ENCODE measurements at regions not wholly inside any gene's neighbourhood (a gene's known extent, or its start where the extent isn't known, plus 50 kb on each side); places are given as distances from the start of the nearest gene placed in this dataset.

- no peak for TF ChIP-seq ZFP30 (CRISPR knock-in tag; IDR thresholded peaks at IDR 0.05)
- no peak for TF ChIP-seq RARB (CRISPR knock-in tag; IDR thresholded peaks at IDR 0.05)
- TF ChIP-seq CREB5 (CRISPR knock-in tag; IDR thresholded peaks at IDR 0.05; ENCODE audit: low read depth) = no peak
Measured at GRCh38 chr5:124318661-124319060, 427.8 kb downstream of the ZNF608 start.
